Testis (tissue), 2 donors: ENCODE measurements at regions not wholly inside any gene's neighbourhood (a gene's known extent, or its start where the extent isn't known, plus 50 kb on each side); places are given as distances from the start of the nearest gene placed in this dataset.

Source experiments
- CTCF ChIP-seq, 3 experiments: fragments of 450-650 bp in 2 of 3; fragments of 200-600 bp in 1 of 3; sonication (generic) in 1 of 3; IDR thresholded peaks; one replicate each; pipeline ENCODE4 v1.5.1; 2016 to 2019; ENCODE audit warnings: antibody characterized with exemption in 3 of 3, mild to moderate bottlenecking in 2 of 3, moderate library complexity in 1 of 3
- POLR2A ChIP-seq: fragments of 450-650 bp; IDR thresholded peaks from one replicate; pipeline ENCODE4 v1.6.1; 2017; ENCODE audit warnings: antibody characterized with exemption, mild to moderate bottlenecking, moderate library complexity

GRCh38 chr12:124673801-124674617 is 106.6 kb upstream of the NCOR2 start:
- TF ChIP-seq CTCF (IDR thresholded peaks at IDR 0.05) (no peak), POLR2A (no peak)
